ENCODE measurements at regions not wholly inside any gene's neighbourhood (a gene's known extent, or its start where the extent isn't known, plus 50 kb on each side); places are given as distances from the start of the nearest gene placed in this dataset.

GRCh38 chr16:6636457-6636856 is 696.2 kb upstream of the RBFOX1 start:
- TF ChIP-seq SIN3A (IDR thresholded peaks at IDR 0.05; ENCODE audit: borderline replicate concordance, insufficient read depth, low read length) (no peak), REST (IDR thresholded peaks at IDR 0.05; ENCODE audit: insufficient read depth in 1 of 2, low read depth in 2 of 2, low read length in 2 of 2) (no peak), TAF1 (IDR thresholded peaks at IDR 0.05; ENCODE audit: borderline replicate concordance, insufficient read depth, low read length) (no peak), POLR2AphosphoS5 (IDR thresholded peaks at IDR 0.05; ENCODE audit: low read depth, low read length) (no peak)
